MCF 10A (cell line): ENCODE measurements at regions not wholly inside any gene's neighbourhood (a gene's known extent, or its start where the extent isn't known, plus 50 kb on each side); places are given as distances from the start of the nearest gene placed in this dataset.

Experiments
- BruUV-seq: library from RNA; stranded (reverse); fragments of 400-500 nt; replicated peaks from 2 replicates; lab custom pipeline; 2021; lab: Mats Ljungman, UMichigan
- CTCF ChIA-PET: fragments of 300-600 bp; sonication (Branson Sonifier 250); formaldehyde crosslinking; extraction: SDS; loops from one replicate; lab custom pipeline; 2021; ENCODE audit warnings: antibody characterized with exemption, inconsistent platforms; lab: Yijun Ruan, JAX
- POLR2A ChIA-PET: fragments of 300-600, 350-650 bp; sonication (Branson Sonifier 250); formaldehyde crosslinking; extraction: SDS; loops from one replicate; lab custom pipeline; 2020; ENCODE audit warnings: antibody characterized with exemption, inconsistent platforms; lab: Yijun Ruan, JAX
- DNase-seq: peaks from one replicate; pipeline ENCODE4 v3.0.0-alpha.2; 2018; ENCODE audit not compliant: unreplicated experiment
- H3K27ac Mint-ChIP-seq: one replicate; pipeline ENCODE4 v1.8.0; 2022; ENCODE audit warnings: mild to moderate bottlenecking, low read depth, mixed read lengths; ENCODE audit not compliant: unreplicated experiment
- H3K27me3 Mint-ChIP-seq: one replicate; pipeline ENCODE4 v1.8.0; 2022; ENCODE audit warnings: mixed read lengths; ENCODE audit not compliant: insufficient read depth, unreplicated experiment
- H3K36me3 Mint-ChIP-seq: one replicate; pipeline ENCODE4 v1.8.0; 2022; ENCODE audit warnings: mild to moderate bottlenecking, moderate library complexity, mixed read lengths; ENCODE audit not compliant: insufficient read depth, unreplicated experiment
- H3K4me1 Mint-ChIP-seq: one replicate; pipeline ENCODE4 v1.8.0; 2022; ENCODE audit warnings: mixed read lengths; ENCODE audit not compliant: insufficient read depth, unreplicated experiment
- H3K4me3 Mint-ChIP-seq: one replicate; pipeline ENCODE4 v1.8.0; 2022; ENCODE audit warnings: mild to moderate bottlenecking, moderate library complexity, mixed read lengths; ENCODE audit not compliant: unreplicated experiment
- H3K9me3 Mint-ChIP-seq: one replicate; pipeline ENCODE4 v1.8.0; 2022; ENCODE audit warnings: mixed read lengths; ENCODE audit not compliant: unreplicated experiment
- CTCF ChIP-seq: fragments of 200-600 bp; IDR thresholded peaks from one replicate; pipeline ENCODE4 v1.8.0; 2022; ENCODE audit warnings: antibody characterized with exemption, mild to moderate bottlenecking; ENCODE audit not compliant: unreplicated experiment
- intact Hi-C: fragments of 100-400 bp; cut with micrococcal nuclease; formaldehyde crosslinking; loops from 2 replicates; pipeline ENCODE4 v1.14.1; 2022

- DNase-seq: no peak
- TF ChIP-seq CTCF: no peak
- H3K36me3 Mint-ChIP-seq: no peaks in the 10 kb centered on the region
- intact Hi-C loops: no loop called here
- CTCF ChIA-PET: interaction anchor here (0.9 kb wide), 1 partner anchor 15 kb away, joined by 4 read pairs; no protein-coding TSS in a partner anchor
- H3K4me1 Mint-ChIP-seq: no peaks in the 10 kb centered on the region
- H3K27ac Mint-ChIP-seq: no peak overlapping the region
- no peaks in the 10 kb centered on the region for H3K9me3 Mint-ChIP-seq
- BruUV-seq: no TSS peak
- no peak overlapping the region for H3K4me3 Mint-ChIP-seq
- POLR2A ChIA-PET: no interaction called here
- H3K27me3 Mint-ChIP-seq: no peaks in the 10 kb centered on the region
Observed at GRCh38 chr2:120892967-120893667, 157.4 kb downstream of the GLI2 start.

GRCh38 chr2:120893811-120894584, 158.3 kb downstream of the GLI2 start:
- ChIA-PET CTCF (no interaction called here), POLR2A (no interaction called here)
- no TSS peak for BruUV-seq
- no peak for TF ChIP-seq CTCF
- Mint-ChIP-seq H3K4me3 (no peak overlapping the region), H3K27ac (no peak overlapping the region), H3K36me3 (no peaks in the 10 kb centered on the region), H3K27me3 (no peaks in the 10 kb centered on the region), H3K4me1 (no peaks in the 10 kb centered on the region), H3K9me3 (no peaks in the 10 kb centered on the region)
- DNase-seq: no peak
- intact Hi-C loops: no loop called here

GRCh38 chr2:120894966-120895365, 159.3 kb downstream of the GLI2 start:
- H3K36me3 Mint-ChIP-seq: no peaks in the 10 kb centered on the region
- H3K4me1 Mint-ChIP-seq: no peaks in the 10 kb centered on the region
- H3K9me3 Mint-ChIP-seq: no peaks in the 10 kb centered on the region
- no peaks in the 10 kb centered on the region for H3K27me3 Mint-ChIP-seq
- H3K4me3 Mint-ChIP-seq: no peak overlapping the region
- CTCF ChIA-PET: no interaction called here
- no peak for DNase-seq
- intact Hi-C loops: no loop called here
- no peak for TF ChIP-seq CTCF
- BruUV-seq: no TSS peak
- POLR2A ChIA-PET: no interaction called here
- no peak overlapping the region for H3K27ac Mint-ChIP-seq

- no peak for DNase-seq
- intact Hi-C loops: no loop called here
- H3K27me3 Mint-ChIP-seq: no peaks in the 10 kb centered on the region
- H3K36me3 Mint-ChIP-seq: no peaks in the 10 kb centered on the region
- H3K27ac Mint-ChIP-seq: no peak overlapping the region
- no peak overlapping the region for H3K4me3 Mint-ChIP-seq
- H3K4me1 Mint-ChIP-seq: no peaks in the 10 kb centered on the region
- BruUV-seq: no TSS peak
- ChIA-PET POLR2A (no interaction called here), CTCF (interaction anchor here (0.5 to 1.0 kb wide), 2 partner anchors 125 to 200 kb away, joined by 3 to 4 read pairs; no protein-coding TSS in a partner anchor)
- no peak for TF ChIP-seq CTCF
- no peaks in the 10 kb centered on the region for H3K9me3 Mint-ChIP-seq
Observed at GRCh38 chr2:120896126-120896525, 160.5 kb downstream of the GLI2 start.
